Neural progenitor cell (in vitro differentiated cells): ENCODE measurements at regions not wholly inside any gene's neighbourhood (a gene's known extent, or its start where the extent isn't known, plus 50 kb on each side); places are given as distances from the start of the nearest gene placed in this dataset.
A peak's percentile ranks its signal among the peaks of the same experiment; 100 is the strongest.

ENCODE experiments used
- DNase-seq: peaks from one replicate; pipeline ENCODE4 v3.0.0-alpha.2; 2016; ENCODE audit warnings: low spot score
- H2AFZ ChIP-seq: fragments of 200-600 bp; sonication (generic); replicated peaks from 2 replicates; pipeline ENCODE4 v1.6.1; 2016; ENCODE audit warnings: antibody characterized with exemption
- H3F3A ChIP-seq: fragments of 200-600 bp; sonication (generic); 2 replicates; pipeline ENCODE4 v1.6.1; 2016; ENCODE audit warnings: antibody characterized with exemption, low read depth
- H3K27ac ChIP-seq: fragments of 200-600 bp; sonication (generic); 2 replicates; pipeline ENCODE4 v1.5.1; 2016; ENCODE audit warnings: mild to moderate bottlenecking
- H3K27me3 ChIP-seq: fragments of 200-600 bp; sonication (generic); 2 replicates; pipeline ENCODE4 v1.6.1; 2016; ENCODE audit warnings: mild to moderate bottlenecking, moderate library complexity
- H3K36me3 ChIP-seq: fragments of 200-600 bp; sonication (generic); 2 replicates; pipeline ENCODE4 v1.5.1; 2016
- H3K4me1 ChIP-seq: fragments of 200-600 bp; sonication (generic); 2 replicates; pipeline ENCODE4 v1.6.1; 2016; ENCODE audit warnings: mixed run types
- H3K4me2 ChIP-seq: fragments of 200-600 bp; sonication (generic); 2 replicates; pipeline ENCODE4 v1.6.1; 2016
- H3K4me3 ChIP-seq: fragments of 200-600 bp; sonication (generic); 2 replicates; pipeline ENCODE4 v1.5.1; 2016
- H3K79me2 ChIP-seq: fragments of 200-600 bp; sonication (generic); 2 replicates; pipeline ENCODE4 v1.6.1; 2016; ENCODE audit warnings: low read depth
- H3K9ac ChIP-seq: fragments of 200-600 bp; sonication (generic); 2 replicates; pipeline ENCODE4 v1.6.1; 2016
- H3K9me3 ChIP-seq: fragments of 200-600 bp; sonication (generic); 2 replicates; pipeline ENCODE4 v1.5.1; 2016; ENCODE audit warnings: low read depth
- H4K20me1 ChIP-seq: fragments of 200-600 bp; sonication (generic); 2 replicates; pipeline ENCODE4 v1.6.1; 2016; ENCODE audit warnings: low read depth
- H3K27ac Mint-ChIP-seq: 3 replicates; pipeline ENCODE4 v1.8.0; 2021; ENCODE audit warnings: mixed read lengths
- H3K27me3 Mint-ChIP-seq: 2 replicates; pipeline ENCODE4 v1.8.0; 2022; ENCODE audit warnings: low read depth, mild to moderate bottlenecking, inconsistent platforms, moderate library complexity, mixed read lengths; ENCODE audit not compliant: insufficient read depth
- H3K36me3 Mint-ChIP-seq: 3 replicates; pipeline ENCODE4 v1.8.0; 2021; ENCODE audit warnings: mixed read lengths
- H3K4me1 Mint-ChIP-seq: 3 replicates; pipeline ENCODE4 v1.8.0; 2021; ENCODE audit warnings: mixed read lengths
- H3K4me3 Mint-ChIP-seq: 3 replicates; pipeline ENCODE4 v1.8.0; 2021; ENCODE audit warnings: mild to moderate bottlenecking, moderate library complexity, mixed read lengths
- H3K9me3 Mint-ChIP-seq: 3 replicates; pipeline ENCODE4 v1.8.0; 2020; ENCODE audit warnings: mixed read lengths
- CTCF ChIP-seq: fragments of 200-600 bp; sonication (generic); IDR thresholded peaks from 2 replicates; pipeline ENCODE4 v1.5.1; 2017; ENCODE audit warnings: antibody characterized with exemption, mild to moderate bottlenecking
- EZH2 ChIP-seq: fragments of 200-600 bp; sonication (generic); IDR thresholded peaks from 2 replicates; pipeline ENCODE4 v1.6.1; 2017; ENCODE audit warnings: antibody characterized with exemption, mild to moderate bottlenecking, moderate library complexity
- EZH2phosphoT487 ChIP-seq: fragments of 200-600 bp; sonication (generic); IDR thresholded peaks from 2 replicates; pipeline ENCODE4 v1.6.1; 2017; ENCODE audit warnings: antibody characterized with exemption

GRCh38 chr10:34024693-34025425, 690.4 kb upstream of the NRP1 start:
- DNase-seq = no peak
- Mint-ChIP-seq H3K27me3 (peaks cover 7% of the 10 kb centered on the region), H3K36me3 (no peaks in the 10 kb centered on the region), H3K4me1 (peaks cover 3% of the 10 kb centered on the region), H3K4me3 (no peak overlapping the region), H3K27ac (no peak overlapping the region), H3K9me3 (peaks cover 6% of the 10 kb centered on the region)
- H3K4me3 ChIP-seq = no peak overlapping the region
- TF ChIP-seq EZH2 (no peak), CTCF (peak; percentile 23), EZH2phosphoT487 (no peak)
- H3K9me3 ChIP-seq = no peaks in the 10 kb centered on the region
- H3F3A ChIP-seq = no peaks in the 10 kb centered on the region
- H3K4me2 ChIP-seq = no peak overlapping the region
- H4K20me1 ChIP-seq = no peaks in the 10 kb centered on the region
- H3K36me3 ChIP-seq = no peaks in the 10 kb centered on the region
- no peaks in the 10 kb centered on the region for H3K4me1 ChIP-seq
- H3K79me2 ChIP-seq = no peaks in the 10 kb centered on the region
- no peaks in the 10 kb centered on the region for H3K27me3 ChIP-seq
- no peak overlapping the region for H3K27ac ChIP-seq
- H3K9ac ChIP-seq = no peak overlapping the region
- H2AFZ ChIP-seq = no peak overlapping the region

GRCh38 chr10:34024282-34024681, 689.8 kb upstream of the NRP1 start:
- H3K27ac Mint-ChIP-seq = no peak overlapping the region

GRCh38 chr10:34022195-34022594, 687.7 kb upstream of the NRP1 start:
- Histone ChIP-seq H3F3A (no peaks in the 10 kb centered on the region), H3K4me2 (no peak overlapping the region), H3K4me1 (no peaks in the 10 kb centered on the region), H4K20me1 (no peaks in the 10 kb centered on the region), H3K9me3 (no peaks in the 10 kb centered on the region), H3K36me3 (no peaks in the 10 kb centered on the region), H3K79me2 (no peaks in the 10 kb centered on the region), H2AFZ (no peak overlapping the region), H3K27ac (no peak overlapping the region), H3K27me3 (no peaks in the 10 kb centered on the region), H3K4me3 (no peak overlapping the region), H3K9ac (no peak overlapping the region)
- TF ChIP-seq EZH2 (no peak), EZH2phosphoT487 (no peak), CTCF (no peak)
- DNase-seq = no peak
- Mint-ChIP-seq H3K27ac (no peak overlapping the region), H3K36me3 (no peaks in the 10 kb centered on the region), H3K4me1 (peaks cover 8% of the 10 kb centered on the region), H3K9me3 (peaks cover 6% of the 10 kb centered on the region), H3K27me3 (peaks cover 7% of the 10 kb centered on the region), H3K4me3 (no peak overlapping the region)

More at GRCh38 chr10:34024282-34024681, 689.8 kb upstream of the NRP1 start:
- Mint-ChIP-seq H3K4me3 (no peak overlapping the region), H3K9me3 (peaks cover 6% of the 10 kb centered on the region), H3K36me3 (no peaks in the 10 kb centered on the region), H3K27me3 (peaks cover 7% of the 10 kb centered on the region), H3K4me1 (peaks cover 6% of the 10 kb centered on the region)
- Histone ChIP-seq H2AFZ (no peak overlapping the region), H3K4me2 (no peak overlapping the region), H3K27ac (no peak overlapping the region), H3K4me1 (no peaks in the 10 kb centered on the region), H3K9me3 (no peaks in the 10 kb centered on the region), H3K36me3 (no peaks in the 10 kb centered on the region), H4K20me1 (no peaks in the 10 kb centered on the region), H3K4me3 (no peak overlapping the region), H3K79me2 (no peaks in the 10 kb centered on the region), H3K27me3 (no peaks in the 10 kb centered on the region), H3K9ac (no peak overlapping the region), H3F3A (no peaks in the 10 kb centered on the region)
- no peak for TF ChIP-seq EZH2phosphoT487
- no peak for TF ChIP-seq CTCF
- TF ChIP-seq EZH2 = no peak
- DNase-seq = no peak
